ENCODE measurements at regions not wholly inside any gene's neighbourhood (a gene's known extent, or its start where the extent isn't known, plus 50 kb on each side); places are given as distances from the start of the nearest gene placed in this dataset.

DNA sequence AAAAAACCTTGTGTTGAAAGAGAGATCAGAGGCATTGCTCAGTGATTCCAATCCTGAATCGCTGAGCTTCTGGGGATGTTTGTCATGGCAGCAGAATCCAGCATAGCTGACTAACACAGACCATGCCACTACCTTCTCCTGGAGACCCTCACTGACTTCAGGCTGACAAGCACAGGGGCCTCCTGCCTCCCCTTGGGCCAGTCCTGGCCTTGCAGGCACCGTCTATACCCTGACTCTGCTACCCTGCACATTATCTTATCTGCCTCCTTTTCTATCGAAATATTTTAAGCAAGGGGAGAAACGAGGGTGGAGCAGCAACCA lies 139.8 kb downstream of the KIF26A start:
- DNase-seq, result no peak
- Mint-ChIP-seq H3K27me3 (ENCODE audit: low read depth, poor library complexity) (peaks cover 35% of the 10 kb centered on the region), H3K9me3 (no peaks in the 10 kb centered on the region), H3K27ac (no peak overlapping the region), H3K36me3 (ENCODE audit: low read depth) (no peaks in the 10 kb centered on the region), H3K4me1 (peaks cover 34% of the 10 kb centered on the region), H3K4me3 (no peak overlapping the region)
- TF ChIP-seq, protein P1, sequence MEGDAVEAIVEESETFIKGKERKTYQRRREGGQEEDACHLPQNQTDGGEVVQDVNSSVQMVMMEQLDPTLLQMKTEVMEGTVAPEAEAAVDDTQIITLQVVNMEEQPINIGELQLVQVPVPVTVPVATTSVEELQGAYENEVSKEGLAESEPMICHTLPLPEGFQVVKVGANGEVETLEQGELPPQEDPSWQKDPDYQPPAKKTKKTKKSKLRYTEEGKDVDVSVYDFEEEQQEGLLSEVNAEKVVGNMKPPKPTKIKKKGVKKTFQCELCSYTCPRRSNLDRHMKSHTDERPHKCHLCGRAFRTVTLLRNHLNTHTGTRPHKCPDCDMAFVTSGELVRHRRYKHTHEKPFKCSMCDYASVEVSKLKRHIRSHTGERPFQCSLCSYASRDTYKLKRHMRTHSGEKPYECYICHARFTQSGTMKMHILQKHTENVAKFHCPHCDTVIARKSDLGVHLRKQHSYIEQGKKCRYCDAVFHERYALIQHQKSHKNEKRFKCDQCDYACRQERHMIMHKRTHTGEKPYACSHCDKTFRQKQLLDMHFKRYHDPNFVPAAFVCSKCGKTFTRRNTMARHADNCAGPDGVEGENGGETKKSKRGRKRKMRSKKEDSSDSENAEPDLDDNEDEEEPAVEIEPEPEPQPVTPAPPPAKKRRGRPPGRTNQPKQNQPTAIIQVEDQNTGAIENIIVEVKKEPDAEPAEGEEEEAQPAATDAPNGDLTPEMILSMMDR (IDR thresholded peaks at IDR 0.05), result no peak

DNA sequence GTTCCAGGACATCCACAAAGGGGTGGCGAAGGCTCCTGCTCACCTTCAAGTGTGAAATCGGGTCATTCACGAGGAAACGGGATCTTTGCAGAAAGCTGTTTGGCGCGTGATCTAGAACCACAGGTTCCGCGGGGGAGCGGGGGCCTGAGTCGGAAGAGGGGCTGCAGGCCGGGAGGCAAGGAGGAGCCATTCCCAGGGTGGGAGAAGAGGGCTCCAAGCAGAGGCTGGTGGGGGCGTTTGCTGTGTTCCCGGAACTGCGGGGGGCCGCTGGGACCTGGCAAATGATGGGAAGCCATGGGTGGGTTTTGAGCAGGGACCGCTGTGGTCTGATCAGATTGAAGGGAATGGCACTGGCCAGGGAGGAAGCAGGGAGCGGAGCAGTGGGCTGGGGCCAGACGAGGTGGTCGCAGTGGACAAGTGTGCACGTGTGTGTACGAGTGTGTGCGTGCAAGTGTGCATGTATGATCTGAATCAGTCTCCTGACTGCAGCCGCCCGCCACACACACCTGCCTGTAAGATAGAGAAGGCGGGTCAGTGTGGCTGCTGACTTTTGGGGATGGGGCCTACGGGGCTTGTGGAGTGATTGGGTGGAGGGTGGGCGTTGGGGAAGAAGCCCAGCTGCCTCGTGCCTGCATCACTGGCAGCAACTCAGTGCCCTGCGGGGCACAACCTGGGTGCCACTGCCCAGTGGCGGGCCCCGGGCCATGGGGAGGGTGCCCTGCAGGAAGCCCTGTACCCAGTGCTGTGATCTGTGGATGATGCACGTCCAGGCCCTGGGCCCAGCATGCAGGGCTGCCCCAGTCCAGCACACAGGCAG lies 141.9 kb downstream of the KIF26A start:
- Mint-ChIP-seq H3K36me3 (ENCODE audit: low read depth) (no peaks in the 10 kb centered on the region), H3K27ac (no peak overlapping the region), H3K4me1 (peaks cover 41% of the 10 kb centered on the region), H3K27me3 (ENCODE audit: low read depth, poor library complexity) (peaks cover 25% of the 10 kb centered on the region), H3K4me3 (no peak overlapping the region), H3K9me3 (no peaks in the 10 kb centered on the region)
- TF ChIP-seq, protein P1 (IDR thresholded peaks at IDR 0.05), result no peak
- DNase-seq, result no peak

DNA sequence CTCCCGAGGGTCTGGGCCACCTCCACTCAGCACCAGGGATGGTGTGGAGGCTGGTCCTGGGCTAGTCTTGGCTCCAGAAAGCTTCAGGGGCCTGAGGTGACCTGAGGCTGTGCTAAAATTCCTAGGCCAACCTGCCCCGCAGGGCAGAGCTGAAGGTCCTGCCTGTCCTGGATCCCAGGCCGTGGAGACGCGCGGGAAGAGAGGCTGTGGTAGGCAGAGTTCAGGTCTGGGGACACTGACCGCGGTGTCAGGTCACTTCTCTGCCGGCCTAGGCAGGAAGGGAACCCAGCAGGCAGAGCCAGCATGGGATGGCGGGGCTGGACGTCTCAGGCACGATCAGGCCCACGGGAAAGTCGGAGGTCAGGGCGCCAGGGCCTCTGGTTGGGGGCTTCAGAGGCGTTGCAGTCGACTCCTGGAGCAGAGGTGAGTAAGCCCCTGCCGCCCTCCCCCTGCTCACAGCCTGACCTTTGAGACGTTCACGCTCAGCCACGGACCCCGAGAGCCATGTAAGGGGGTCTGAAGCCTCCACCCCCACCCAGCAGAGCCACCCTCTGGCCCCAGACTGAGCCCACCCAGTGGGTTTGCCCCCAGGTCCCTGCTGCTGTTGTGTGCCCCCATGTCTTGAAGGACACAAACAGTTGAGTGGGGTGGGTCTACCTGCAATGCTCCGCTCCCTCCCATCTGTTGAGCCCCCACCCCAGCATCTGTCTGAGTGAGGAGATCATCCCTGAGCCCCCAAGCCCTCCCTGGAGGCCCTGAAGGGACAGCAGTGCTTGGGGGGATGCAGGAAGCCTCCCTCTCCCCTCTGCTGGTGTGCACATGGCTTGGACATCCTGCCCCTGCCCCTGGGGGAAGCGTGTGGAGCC lies 142.7 kb downstream of the KIF26A start:
- Mint-ChIP-seq H3K4me3 (no peak overlapping the region), H3K27ac (peak overlapping the region; percentile 25), H3K27me3 (ENCODE audit: low read depth, poor library complexity) (peaks cover 26% of the 10 kb centered on the region), H3K4me1 (peaks cover 40% of the 10 kb centered on the region), H3K36me3 (ENCODE audit: low read depth) (no peaks in the 10 kb centered on the region), H3K9me3 (no peaks in the 10 kb centered on the region)
- DNase-seq, result peak; percentile 46
- TF ChIP-seq, protein P1 (IDR thresholded peaks at IDR 0.05), result no peak

DNA sequence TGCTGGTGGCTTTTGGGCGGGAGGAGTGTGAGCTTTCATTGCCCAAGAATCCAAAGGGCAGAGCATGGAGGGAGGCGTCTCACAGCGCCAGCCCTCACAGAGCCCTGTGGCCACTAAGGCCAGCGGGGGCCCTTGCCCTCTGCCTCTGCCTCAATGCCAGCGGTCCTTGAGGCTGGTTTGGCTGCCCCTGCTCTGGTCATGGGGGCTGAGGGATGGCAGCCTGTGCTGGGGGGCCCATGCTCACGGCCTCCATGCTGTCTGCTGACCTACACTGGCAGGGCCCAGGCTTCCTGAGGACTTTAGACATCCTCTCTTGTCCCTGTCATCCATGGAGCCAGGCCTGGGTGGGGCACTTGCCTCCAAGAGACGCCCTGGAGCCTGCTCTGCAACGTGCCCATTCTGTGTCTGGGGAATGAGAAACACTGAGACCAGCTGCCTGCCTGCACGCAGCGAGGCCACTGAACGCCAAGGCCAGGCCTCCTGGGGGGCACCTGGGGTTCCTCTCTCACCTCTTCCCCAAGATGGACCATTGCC lies 143.4 kb downstream of the KIF26A start:
- H3K9me3 Mint-ChIP-seq, result no peaks in the 10 kb centered on the region

DNA sequence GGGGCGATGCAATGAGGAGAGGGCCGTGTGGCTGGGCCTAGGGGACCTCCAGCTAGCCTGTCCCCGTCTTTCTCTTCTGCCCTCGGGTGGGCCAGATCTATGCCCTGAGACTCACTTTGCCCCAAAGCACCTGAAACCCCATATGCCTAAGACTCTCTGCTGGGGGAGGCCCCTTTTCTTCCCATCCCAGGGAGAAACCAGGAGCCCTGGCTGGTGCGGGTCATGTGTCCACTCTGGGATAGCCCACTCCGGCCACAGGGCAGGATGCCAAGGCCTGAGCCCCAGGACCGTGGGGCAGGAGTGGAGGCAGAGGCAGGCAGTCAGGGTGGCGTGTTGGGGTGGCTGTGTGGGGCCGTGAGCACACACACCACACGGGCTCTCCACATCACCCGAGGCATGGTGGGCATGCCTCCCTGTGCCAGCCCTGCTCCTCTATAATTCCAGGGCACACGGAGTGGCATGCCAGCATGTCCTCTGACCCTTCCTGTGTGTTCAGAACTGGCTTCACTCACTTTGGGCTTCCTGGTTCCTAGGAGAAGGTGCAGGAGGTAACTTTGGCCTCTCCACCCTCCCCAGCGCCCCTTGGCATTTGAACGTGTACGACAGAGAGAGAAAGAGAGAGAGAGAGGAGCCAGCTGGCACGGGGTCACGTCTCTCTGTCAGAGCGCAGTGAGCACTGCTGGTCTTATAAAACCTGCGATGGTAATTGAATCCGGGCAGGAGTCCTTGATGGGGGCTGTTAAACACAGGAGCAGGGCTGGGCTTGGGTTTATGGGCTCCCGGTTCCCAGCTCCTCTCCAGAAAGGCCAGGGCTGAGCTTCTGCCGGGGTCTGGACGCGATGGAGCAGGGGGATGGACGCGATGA lies 144.2 kb downstream of the KIF26A start:
- TF ChIP-seq, protein P1 (IDR thresholded peaks at IDR 0.05), result no peak
- no peak for DNase-seq
- no peaks in the 10 kb centered on the region for H3K9me3 Mint-ChIP-seq
- H3K27ac Mint-ChIP-seq, result no peak overlapping the region
- H3K36me3 Mint-ChIP-seq (ENCODE audit: low read depth), result no peaks in the 10 kb centered on the region
- peaks cover 21% of the 10 kb centered on the region for H3K27me3 Mint-ChIP-seq (ENCODE audit: low read depth, poor library complexity)
- no peak overlapping the region for H3K4me3 Mint-ChIP-seq
- peaks cover 35% of the 10 kb centered on the region for H3K4me1 Mint-ChIP-seq

More for the DNA sequence above, 143.4 kb downstream of the KIF26A start:
- Mint-ChIP-seq H3K4me3 (no peak overlapping the region), H3K4me1 (peaks cover 37% of the 10 kb centered on the region), H3K27ac (no peak overlapping the region), H3K36me3 (ENCODE audit: low read depth) (no peaks in the 10 kb centered on the region), H3K27me3 (ENCODE audit: low read depth, poor library complexity) (peaks cover 27% of the 10 kb centered on the region)
- TF ChIP-seq, protein P1 (IDR thresholded peaks at IDR 0.05), result no peak
- DNase-seq, result no peak
